Stimulated activated CD4-positive, alpha-beta T cell treated with anti-CD3 and anti-CD28 coated beads, Interleukin-15, amount 100 ng/mL, for 1 hour (primary cell): ENCODE measurements at regions not wholly inside any gene's neighbourhood (a gene's known extent, or its start where the extent isn't known, plus 50 kb on each side); places are given as distances from the start of the nearest gene placed in this dataset.

Experiments used
- DNase-seq, 2 donors: peaks; one replicate each; pipeline ENCODE4 v3.0.0-alpha.2; 2020; ENCODE audit warnings: low read depth in 1 of 2, low spot score in 1 of 2

- no peak for DNase-seq
Observed at GRCh38 chr13:30004204-30004603, 153.8 kb upstream of the UBL3 start.

DNA sequence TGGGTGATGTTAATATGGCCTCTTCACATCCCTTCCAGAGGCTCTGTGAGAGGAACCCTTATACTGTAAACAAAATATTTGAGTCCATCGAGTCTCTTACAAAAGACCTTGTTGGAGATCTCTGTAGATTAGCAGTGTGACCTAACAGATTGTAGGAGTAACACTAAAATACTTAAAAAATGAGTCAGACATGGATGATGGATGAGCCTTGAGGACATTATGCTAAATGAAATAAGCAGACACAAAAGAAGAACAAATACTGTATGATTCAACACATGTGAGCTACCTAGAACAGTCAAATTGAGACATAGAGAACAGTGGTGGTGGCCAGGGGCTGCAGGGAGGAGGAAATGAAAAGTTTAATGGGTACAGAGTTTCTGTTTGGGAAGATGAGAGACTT lies 152.2 kb upstream of the UBL3 start:
- DNase-seq: no peak

DNA sequence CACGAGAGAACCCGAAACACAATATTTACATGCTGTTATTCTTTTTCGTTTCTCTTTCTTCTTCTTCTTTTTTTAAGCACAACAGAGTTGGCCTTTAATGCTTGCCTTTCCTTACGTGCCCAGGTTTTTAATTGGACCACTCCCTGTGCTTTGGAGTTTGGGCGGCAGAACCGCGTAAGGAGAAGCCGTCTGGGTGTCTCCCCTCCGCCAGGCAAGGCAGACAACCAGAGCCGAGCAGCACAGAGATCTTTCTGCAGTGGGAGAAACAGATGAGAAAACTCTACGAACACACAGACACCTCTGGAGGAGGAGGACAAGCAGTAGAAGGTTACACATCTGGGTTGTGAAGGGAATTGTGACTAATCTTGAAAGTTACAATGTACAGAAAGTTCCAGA lies 150.0 kb upstream of the UBL3 start:
- no peak for DNase-seq

GRCh38 chr13:29999492-30000369 lies 149.3 kb upstream of the UBL3 start:
- no peak for DNase-seq

- DNase-seq: no peak
Observed at GRCh38 chr13:29996316-29996715, 145.9 kb upstream of the UBL3 start.

- DNase-seq: no peak
Observed at GRCh38 chr13:29994911-29995595, 144.6 kb upstream of the UBL3 start.

- DNase-seq: no peak
Observed at GRCh38 chr13:29993716-29994488, 143.5 kb upstream of the UBL3 start.

GRCh38 chr13:29993196-29993595 lies 142.8 kb upstream of the UBL3 start:
- DNase-seq: no peak

- DNase-seq: no peak
Observed at GRCh38 chr13:29991343-29991742, 140.9 kb upstream of the UBL3 start.

DNA sequence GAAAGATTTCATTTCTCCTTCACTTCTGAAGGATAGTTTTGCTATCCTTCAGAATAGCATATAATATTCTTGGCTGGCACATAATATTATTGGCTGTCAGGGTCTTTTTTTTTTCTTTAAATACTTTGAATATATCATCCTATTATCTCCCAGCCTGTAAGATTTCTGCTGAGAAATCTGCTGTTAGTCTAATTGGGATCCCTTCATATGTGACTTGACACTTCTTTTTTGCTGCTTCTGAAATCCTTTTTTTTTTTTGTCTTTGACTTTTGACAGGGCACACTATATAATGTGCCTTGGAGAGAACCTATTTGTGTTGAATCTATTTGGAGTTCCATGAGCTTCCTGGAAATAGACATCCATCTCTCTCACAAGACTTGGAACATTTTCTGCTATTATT lies 136.9 kb upstream of the UBL3 start:
- DNase-seq: no peak

GRCh38 chr13:29980339-29980738 lies 129.9 kb upstream of the UBL3 start:
- DNase-seq: no peak

- DNase-seq: no peak
Observed at GRCh38 chr13:29978211-29978610, 127.8 kb upstream of the UBL3 start.

GRCh38 chr13:29977476-29978120 lies 127.2 kb upstream of the UBL3 start:
- DNase-seq: no peak

- no peak for DNase-seq
Observed at GRCh38 chr13:29976535-29976934, 126.1 kb upstream of the UBL3 start.

DNA sequence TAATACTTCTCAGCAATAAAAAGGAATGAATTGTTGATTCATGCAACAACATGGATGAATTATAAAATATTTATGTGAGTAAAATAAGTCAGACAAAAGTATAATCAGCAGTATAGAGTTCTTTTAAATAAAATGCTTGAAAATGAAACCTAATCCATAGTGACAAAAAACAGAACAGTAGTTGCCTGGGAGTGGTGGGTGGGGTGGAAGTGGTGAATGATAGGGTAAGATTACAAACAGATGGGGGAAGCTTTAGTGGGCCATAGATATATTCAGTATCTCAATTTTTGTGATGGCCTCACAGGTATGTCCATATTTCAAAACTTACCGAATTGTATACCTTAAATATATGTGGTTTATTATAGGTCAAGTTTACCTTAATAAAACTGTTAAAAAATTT lies 124.9 kb upstream of the UBL3 start:
- no peak for DNase-seq

DNA sequence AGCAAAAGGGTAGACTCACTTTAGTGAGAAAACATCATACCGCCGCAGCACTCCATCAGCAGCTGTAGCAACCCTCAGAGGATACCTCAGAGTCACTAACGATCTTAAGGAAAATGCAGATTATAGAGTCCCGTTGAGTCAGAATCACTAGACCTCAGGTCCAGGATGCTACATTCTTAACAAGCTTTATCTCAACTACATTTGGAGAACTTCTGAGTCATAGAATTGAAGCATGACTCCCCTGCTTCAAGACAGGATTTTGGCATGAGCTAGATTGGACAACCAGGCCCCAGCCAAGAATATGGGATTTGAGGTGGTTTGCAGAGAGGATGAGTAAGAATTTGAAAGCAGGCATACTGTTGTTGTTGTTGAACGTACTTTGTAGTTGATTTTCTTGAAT lies 118.9 kb upstream of the UBL3 start:
- no peak for DNase-seq

DNA sequence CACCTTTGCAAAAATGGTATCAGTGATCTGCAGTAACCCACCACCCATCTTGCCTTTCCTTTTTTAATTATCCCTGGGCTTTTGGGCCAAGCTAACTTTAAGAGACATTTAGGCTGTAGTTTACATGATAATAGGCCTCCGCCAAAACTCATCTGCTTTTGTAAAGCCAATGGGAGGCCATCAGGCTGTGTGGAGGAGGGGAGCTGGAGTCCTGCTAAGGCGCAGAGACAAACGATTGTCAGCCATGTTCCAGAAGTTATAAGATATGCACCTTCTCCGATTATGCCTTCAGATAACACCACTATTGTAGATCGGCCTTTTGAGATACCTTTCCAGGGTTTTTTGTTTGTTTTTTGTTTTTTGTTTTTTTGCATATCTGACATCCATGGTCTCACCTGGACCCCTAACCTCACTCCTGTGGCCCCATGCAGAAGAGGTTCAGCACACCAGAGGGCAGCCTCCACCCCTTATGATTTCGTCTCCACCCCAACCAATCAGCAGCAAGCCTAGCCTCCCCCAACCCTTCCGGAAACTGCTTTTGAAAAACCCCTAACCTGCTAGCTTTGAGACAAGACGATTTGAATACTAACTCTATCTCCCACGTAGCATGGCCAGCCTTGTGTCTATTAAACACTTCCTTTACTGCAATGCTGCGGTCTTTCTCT lies 113.9 kb upstream of the UBL3 start:
- no peak for DNase-seq

DNA sequence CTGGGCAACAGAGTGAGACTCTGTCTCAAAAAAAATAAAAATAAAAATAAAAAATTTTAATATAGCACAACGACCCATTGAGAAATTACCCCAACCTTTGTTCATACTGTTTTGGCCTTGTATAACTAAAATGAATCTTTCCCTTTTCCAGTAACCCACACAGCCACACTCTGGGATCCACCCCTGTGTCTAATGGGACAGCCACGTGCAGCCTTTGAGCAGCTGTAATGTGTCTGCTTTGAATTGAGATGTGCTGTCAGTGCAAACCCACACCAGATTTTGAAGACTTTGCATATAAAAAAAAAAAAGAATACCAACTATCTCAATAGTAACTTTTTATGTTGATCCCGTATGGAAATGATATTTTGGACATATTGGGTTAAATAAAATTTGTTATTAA lies 112.7 kb upstream of the UBL3 start:
- DNase-seq: no peak

DNA sequence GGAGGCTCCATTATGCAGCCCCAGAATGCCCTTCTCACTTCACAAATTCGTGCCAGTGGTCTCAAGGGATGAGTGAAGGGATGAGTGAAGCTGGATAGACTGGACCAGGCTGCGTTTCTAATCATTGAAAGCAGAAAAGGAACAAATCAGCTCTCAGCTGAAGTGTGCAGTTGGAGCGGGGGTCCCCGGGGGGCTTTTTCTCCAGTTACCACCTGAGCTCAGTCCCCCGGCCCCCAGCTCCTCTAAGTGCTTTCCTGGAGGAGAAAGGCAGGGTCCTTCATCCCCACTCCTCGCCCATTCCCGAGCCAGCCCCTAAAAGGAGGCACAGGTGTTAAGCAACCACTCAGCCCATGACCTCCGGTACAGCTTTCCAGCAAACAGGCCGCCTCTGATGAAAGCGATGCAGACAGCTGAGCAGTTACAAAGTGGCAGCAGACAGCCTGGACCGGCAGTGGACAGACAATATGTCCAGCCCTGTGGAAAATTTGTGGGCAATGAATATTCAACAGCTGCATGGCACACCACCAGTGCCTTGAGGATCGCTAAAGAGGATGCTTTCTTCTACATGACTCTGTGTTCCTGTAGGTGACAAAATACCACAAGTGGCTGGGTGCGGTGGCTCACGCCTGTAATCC lies 110.7 kb upstream of the UBL3 start:
- no peak for DNase-seq

DNA sequence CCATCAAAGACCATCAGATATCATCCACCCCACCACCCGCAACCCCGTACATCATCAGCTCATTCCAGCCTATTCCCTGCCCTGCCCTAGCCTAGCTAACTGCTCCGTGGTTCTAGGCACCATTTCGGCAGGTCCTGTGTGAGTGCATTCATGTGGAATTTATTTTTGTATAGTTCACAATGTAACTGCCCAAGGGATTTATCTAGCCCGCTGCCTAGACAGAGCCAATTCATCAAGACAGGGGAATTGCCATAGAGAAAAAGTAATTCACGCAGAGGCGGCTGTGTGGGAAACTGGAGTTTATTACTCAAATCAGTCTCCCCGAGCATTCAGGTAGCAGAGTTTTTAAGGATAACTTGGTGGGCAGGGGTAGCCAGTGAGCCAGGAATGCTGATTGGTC lies 109.2 kb upstream of the UBL3 start:
- DNase-seq: no peak
